DND-41 (cell line): ENCODE measurements at regions not wholly inside any gene's neighbourhood (a gene's known extent, or its start where the extent isn't known, plus 50 kb on each side); places are given as distances from the start of the nearest gene placed in this dataset.

Source experiments
- ATAC-seq: fragments of 200-7000 bp; cut with Tn5 transposase; 3 replicates; pipeline ENCODE4 v1.9.1; 2021; ENCODE audit warnings: low read depth; ENCODE audit not compliant: insufficient read depth
- DNase-seq: peaks from one replicate; pipeline ENCODE4 v3.0.0-alpha.2; 2020
- H2AFZ ChIP-seq: 2 replicates; pipeline ENCODE4 v1.6.0; 2012; ENCODE audit warnings: low read depth, low read length
- H3K27ac ChIP-seq: 2 replicates; pipeline ENCODE4 v1.5.1; 2012; ENCODE audit warnings: low read length, inconsistent platforms
- H3K27me3 ChIP-seq: fragments of 200-600 bp; sonication (generic); 2 replicates; pipeline ENCODE4 v1.6.0; 2012; ENCODE audit warnings: low read length, mild to moderate bottlenecking, inconsistent platforms; ENCODE audit not compliant: insufficient read depth, poor library complexity
- H3K36me3 ChIP-seq: 2 replicates; pipeline ENCODE4 v1.5.1; 2012; ENCODE audit warnings: low read length, inconsistent platforms; ENCODE audit not compliant: insufficient read depth
- H3K4me1 ChIP-seq: 2 replicates; pipeline ENCODE4 v1.5.1; 2012; ENCODE audit warnings: mild to moderate bottlenecking, low read length; ENCODE audit not compliant: insufficient read depth
- H3K4me2 ChIP-seq: 2 replicates; pipeline ENCODE4 v1.6.0; 2012; ENCODE audit warnings: mild to moderate bottlenecking, moderate library complexity, low read length, inconsistent platforms; ENCODE audit not compliant: insufficient read depth
- H3K4me3 ChIP-seq, 2 experiments: fragments of 200-600 bp in 1 of 2; shearing (Covaris generic) in 1 of 2; 2 replicates each; pipeline ENCODE4 v1.5.1; 2012 to 2016; ENCODE audit warnings: inconsistent platforms in 2 of 2, low read length in 2 of 2, mild to moderate bottlenecking in 2 of 2, low read depth in 1 of 2, moderate library complexity in 1 of 2
- H3K79me2 ChIP-seq: 2 replicates; pipeline ENCODE4 v1.6.0; 2012; ENCODE audit warnings: low read length, inconsistent platforms; ENCODE audit not compliant: insufficient read depth
- H3K9ac ChIP-seq: 2 replicates; pipeline ENCODE4 v1.6.0; 2012; ENCODE audit warnings: low read depth, mild to moderate bottlenecking, inconsistent platforms, low read length, moderate library complexity
- H3K9me3 ChIP-seq: 2 replicates; pipeline ENCODE4 v1.5.1; 2012; ENCODE audit warnings: low read length, moderate library complexity, mild to moderate bottlenecking, inconsistent platforms; ENCODE audit not compliant: insufficient read depth, severe bottlenecking
- H4K20me1 ChIP-seq: 2 replicates; pipeline ENCODE4 v1.6.0; 2012; ENCODE audit warnings: low read length; ENCODE audit not compliant: insufficient read depth
- CTCF ChIP-seq: IDR thresholded peaks from 2 replicates; pipeline ENCODE4 v1.5.1; 2012; ENCODE audit warnings: borderline replicate concordance, low read length, moderate library complexity, mild to moderate bottlenecking; ENCODE audit not compliant: poor library complexity, severe bottlenecking; ENCODE audit errors: extremely low read depth
- EZH2 ChIP-seq: IDR thresholded peaks from 3 replicates; pipeline ENCODE4 v1.6.1; 2012; ENCODE audit warnings: borderline replicate concordance, low read depth, mild to moderate bottlenecking, moderate library complexity, low read length, inconsistent platforms; ENCODE audit not compliant: severe bottlenecking

- H3K79me2 ChIP-seq = no peaks in the 10 kb centered on the region
These were observed 168.5 kb downstream of the NOC3L start for GRCh38 chr10:94194256-94194655.

GRCh38 chr10:94197241-94197640 lies 165.5 kb downstream of the NOC3L start:
- Histone ChIP-seq H3K27ac (no peak overlapping the region), H3K36me3 (no peaks in the 10 kb centered on the region), H4K20me1 (no peaks in the 10 kb centered on the region), H3K79me2 (no peaks in the 10 kb centered on the region), H3K4me2 (no peak overlapping the region), H3K9me3 (no peaks in the 10 kb centered on the region), H3K27me3 (no peaks in the 10 kb centered on the region), H3K4me3 (no peak overlapping the region), H3K9ac (no peak overlapping the region), H2AFZ (no peak overlapping the region), H3K4me1 (no peaks in the 10 kb centered on the region)
- TF ChIP-seq EZH2 (no peak), CTCF (no peak)
- DNase-seq (no peak), ATAC-seq (no peak)

More at GRCh38 chr10:94194256-94194655, 168.5 kb downstream of the NOC3L start:
- ATAC-seq = no peak
- Histone ChIP-seq H2AFZ (no peak overlapping the region), H3K9me3 (no peaks in the 10 kb centered on the region), H3K4me1 (no peaks in the 10 kb centered on the region), H3K4me2 (no peak overlapping the region), H3K27ac (no peak overlapping the region), H3K36me3 (no peaks in the 10 kb centered on the region), H3K9ac (no peak overlapping the region), H4K20me1 (no peaks in the 10 kb centered on the region), H3K27me3 (no peaks in the 10 kb centered on the region), H3K4me3 (no peak overlapping the region)
- no peak for DNase-seq
- no peak for TF ChIP-seq EZH2
- TF ChIP-seq CTCF = no peak

GRCh38 chr10:94198324-94198723 lies 164.4 kb downstream of the NOC3L start:
- Histone ChIP-seq H3K4me2 (no peak overlapping the region), H4K20me1 (no peaks in the 10 kb centered on the region), H3K9ac (no peak overlapping the region), H3K79me2 (no peaks in the 10 kb centered on the region), H3K9me3 (no peaks in the 10 kb centered on the region), H3K27me3 (no peaks in the 10 kb centered on the region), H3K27ac (no peak overlapping the region), H3K36me3 (no peaks in the 10 kb centered on the region), H3K4me1 (no peaks in the 10 kb centered on the region), H3K4me3 (no peak overlapping the region), H2AFZ (no peak overlapping the region)
- TF ChIP-seq EZH2 (no peak), CTCF (no peak)
- ATAC-seq (no peak), DNase-seq (no peak)

GRCh38 chr10:94199565-94199964 lies 163.2 kb downstream of the NOC3L start:
- no peaks in the 10 kb centered on the region for H3K27me3 ChIP-seq
- H3K79me2 ChIP-seq = no peaks in the 10 kb centered on the region
- no peak for ATAC-seq
- no peaks in the 10 kb centered on the region for H3K36me3 ChIP-seq
- DNase-seq = no peak
- H3K9ac ChIP-seq = no peak overlapping the region
- no peaks in the 10 kb centered on the region for H3K9me3 ChIP-seq
- H3K27ac ChIP-seq = no peak overlapping the region
- no peak overlapping the region for H2AFZ ChIP-seq
- no peaks in the 10 kb centered on the region for H4K20me1 ChIP-seq
- H3K4me2 ChIP-seq = no peak overlapping the region
- no peaks in the 10 kb centered on the region for H3K4me1 ChIP-seq
- H3K4me3 ChIP-seq = no peak overlapping the region
- no peak for TF ChIP-seq CTCF
- TF ChIP-seq EZH2 = no peak
